GM21737 (cell line): ENCODE measurements at regions not wholly inside any gene's neighbourhood (a gene's known extent, or its start where the extent isn't known, plus 50 kb on each side); places are given as distances from the start of the nearest gene placed in this dataset.

Experiments
- ATAC-seq: cut with Tn5 transposase; IDR thresholded peaks from one replicate; pipeline ENCODE4 v1.9.1; 2021; ENCODE audit warnings: mild to moderate bottlenecking, moderate library complexity; ENCODE audit not compliant: unreplicated experiment

DNA sequence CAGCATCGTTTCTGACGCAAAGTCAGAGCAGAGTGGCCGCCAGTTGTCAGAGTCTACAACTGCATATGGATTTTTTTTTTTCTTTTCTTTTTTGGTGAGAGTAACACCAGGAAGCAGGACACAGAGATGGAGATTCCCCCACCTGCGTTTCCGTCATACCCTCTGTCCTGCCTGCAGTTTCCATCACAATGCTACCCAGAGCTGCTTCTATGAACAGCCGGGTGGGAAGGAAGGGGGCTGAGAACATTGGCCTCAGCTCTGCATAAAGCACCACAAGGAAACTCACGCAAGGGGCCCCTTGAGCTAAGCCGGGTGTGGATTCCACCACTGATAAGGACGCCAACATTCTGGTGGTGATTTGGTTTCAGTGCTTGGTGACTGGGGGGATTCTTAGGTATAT lies 183.5 kb upstream of the AFDN start:
- no peak for ATAC-seq

GRCh38 chr6:167643716-167644115 lies 183.0 kb upstream of the AFDN start:
- ATAC-seq: no peak

- ATAC-seq: no peak
These were observed 182.1 kb upstream of the AFDN start for GRCh38 chr6:167644412-167645132.

- no peak for ATAC-seq
These were observed 181.3 kb upstream of the AFDN start for GRCh38 chr6:167645368-167645767.

GRCh38 chr6:167647306-167647705 lies 179.4 kb upstream of the AFDN start:
- no peak for ATAC-seq

GRCh38 chr6:167647737-167648470 lies 178.8 kb upstream of the AFDN start:
- ATAC-seq: no peak

- ATAC-seq: no peak
These were observed 178.0 kb upstream of the AFDN start for GRCh38 chr6:167648501-167649278.

DNA sequence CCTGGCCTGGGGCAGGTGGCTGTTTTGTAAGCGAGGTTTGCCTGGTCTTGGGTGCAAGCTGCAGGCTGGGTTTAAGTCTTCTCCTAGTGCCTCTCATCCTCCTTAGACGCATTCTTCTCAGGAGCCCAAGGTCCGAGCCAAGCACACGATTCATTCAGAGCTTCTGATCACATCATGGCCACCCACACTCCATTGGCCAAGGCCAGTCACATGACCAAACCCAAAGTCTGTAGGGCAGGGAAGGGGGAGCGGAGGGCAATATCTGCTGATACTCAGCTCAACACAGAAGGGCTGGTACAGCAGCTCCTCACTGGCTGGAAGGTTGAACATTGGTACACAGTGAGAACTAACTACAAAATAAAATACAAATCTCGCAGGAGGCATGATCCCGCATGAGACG lies 177.2 kb upstream of the AFDN start:
- ATAC-seq: no peak

- ATAC-seq: no peak
These were observed 175.9 kb upstream of the AFDN start for GRCh38 chr6:167650730-167651317.

DNA sequence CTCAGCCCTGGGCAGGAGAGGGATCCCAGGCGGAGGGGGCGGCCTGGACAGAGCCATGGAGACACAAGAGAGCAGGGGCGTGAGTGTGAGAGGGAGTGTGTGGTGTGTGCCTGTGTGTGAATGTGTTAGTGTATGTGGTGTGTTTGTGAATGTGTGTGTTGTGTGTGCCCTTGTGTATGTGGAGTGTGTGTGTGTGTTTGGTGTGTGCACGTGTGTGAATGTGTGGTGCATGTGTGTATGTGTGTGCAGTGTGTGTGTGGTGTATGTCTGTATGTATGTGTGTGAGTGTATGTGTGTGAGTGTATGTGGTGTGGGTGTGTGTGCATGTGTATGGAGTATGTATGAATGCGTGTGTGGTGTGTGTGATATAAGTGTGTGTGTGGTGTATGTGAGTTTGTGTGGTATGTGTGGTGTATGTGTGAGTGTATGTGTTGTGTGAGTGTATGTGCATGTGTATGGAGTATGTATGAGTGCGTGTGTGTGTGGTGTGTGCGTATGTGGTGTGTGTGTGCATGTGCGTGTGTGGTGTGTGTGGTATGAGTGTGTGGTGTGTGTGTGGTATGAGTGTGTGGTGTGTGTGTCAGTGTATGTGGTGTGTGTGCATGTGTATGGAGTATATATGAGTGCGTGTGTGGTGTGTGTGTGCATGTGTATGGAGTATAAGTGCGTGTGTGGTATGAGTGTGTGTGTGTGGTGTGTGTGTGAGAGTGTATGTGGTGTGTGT lies 175.2 kb upstream of the AFDN start:
- no peak for ATAC-seq

DNA sequence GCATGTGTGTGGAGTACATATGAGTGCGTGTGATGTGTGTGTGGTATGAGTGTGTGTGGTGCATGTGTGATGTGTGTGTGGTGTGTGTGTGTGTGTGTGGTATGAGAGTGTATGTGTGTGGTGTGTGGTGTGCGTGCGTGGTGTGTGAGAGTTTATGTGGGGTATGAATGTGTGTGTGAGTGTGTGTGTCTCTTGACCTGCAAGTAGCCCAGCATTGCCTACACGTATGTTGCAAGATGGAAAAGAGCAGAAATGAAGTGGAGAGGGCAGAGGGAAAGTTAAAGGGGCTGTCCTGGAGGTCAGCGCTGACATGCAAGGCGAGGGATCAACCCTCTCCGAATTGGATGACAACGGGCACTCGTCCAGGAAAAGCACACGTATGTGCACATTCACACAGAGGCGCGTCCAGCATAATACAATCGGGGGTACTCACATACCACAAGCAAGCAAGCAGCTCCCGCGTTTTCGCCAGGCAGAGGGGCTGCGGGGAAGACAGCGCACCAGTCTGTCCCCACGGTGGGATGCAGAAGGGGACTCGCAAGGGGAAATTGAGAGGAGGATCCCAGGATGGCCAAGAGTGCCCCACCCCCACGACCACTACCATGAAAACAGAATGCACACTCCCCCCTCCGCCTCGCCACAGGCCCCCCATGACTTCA lies 174.5 kb upstream of the AFDN start:
- ATAC-seq: no peak

- no peak for ATAC-seq
These were observed 174.0 kb upstream of the AFDN start for GRCh38 chr6:167652701-167653095.

GRCh38 chr6:167653561-167653960 lies 173.2 kb upstream of the AFDN start:
- ATAC-seq: no peak

GRCh38 chr6:167654389-167654788 lies 172.3 kb upstream of the AFDN start:
- no peak for ATAC-seq

DNA sequence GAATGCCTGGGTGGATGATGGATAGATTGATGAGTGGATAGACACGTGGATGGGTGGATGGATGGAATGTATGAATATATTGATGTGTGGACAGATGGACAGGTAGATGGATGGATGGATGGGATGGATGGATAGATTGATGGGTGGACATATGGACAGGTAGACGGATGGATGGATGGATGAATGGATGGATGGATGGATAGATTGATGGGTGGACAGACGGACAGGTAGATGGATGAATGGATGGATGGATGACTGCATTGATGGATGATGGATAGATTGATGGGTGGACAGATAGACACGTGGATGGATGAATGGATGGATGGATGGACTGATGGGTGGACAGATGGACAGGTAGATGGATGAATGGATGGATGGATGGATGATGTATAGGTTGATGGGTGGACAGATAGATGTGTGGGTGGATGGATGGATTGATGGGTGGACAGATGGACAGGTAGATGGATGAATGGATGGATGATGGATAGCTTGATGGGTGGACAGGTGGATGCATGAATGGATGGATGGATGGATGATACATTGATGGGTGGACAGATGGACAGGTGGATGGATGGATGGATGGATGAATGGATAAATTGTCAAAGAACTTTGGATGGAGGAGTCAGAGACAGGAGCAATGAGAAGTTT lies 171.4 kb upstream of the AFDN start:
- no peak for ATAC-seq

GRCh38 chr6:167658106-167658505 lies 168.6 kb upstream of the AFDN start:
- ATAC-seq: no peak

GRCh38 chr6:167659046-167659445 lies 167.7 kb upstream of the AFDN start:
- ATAC-seq: no peak

DNA sequence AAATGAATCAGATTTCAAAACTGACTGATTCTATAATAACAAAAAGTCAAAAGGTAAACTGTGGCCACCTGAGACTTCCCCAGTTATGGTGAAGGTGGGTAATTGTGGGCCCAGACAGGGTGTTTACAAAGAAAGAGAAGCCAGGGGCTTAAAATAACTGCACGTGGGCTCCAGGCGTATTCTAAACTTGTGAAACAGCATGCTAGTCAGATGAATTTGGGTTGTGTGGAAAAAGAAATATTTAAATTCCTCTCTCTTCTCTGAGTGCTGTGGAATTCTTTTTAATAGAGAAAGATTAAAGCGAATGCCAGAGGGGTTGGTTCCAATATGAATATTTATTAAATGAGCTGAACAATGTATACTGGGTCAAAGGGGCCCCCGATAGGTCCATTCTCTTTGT lies 166.3 kb upstream of the AFDN start:
- ATAC-seq: no peak

DNA sequence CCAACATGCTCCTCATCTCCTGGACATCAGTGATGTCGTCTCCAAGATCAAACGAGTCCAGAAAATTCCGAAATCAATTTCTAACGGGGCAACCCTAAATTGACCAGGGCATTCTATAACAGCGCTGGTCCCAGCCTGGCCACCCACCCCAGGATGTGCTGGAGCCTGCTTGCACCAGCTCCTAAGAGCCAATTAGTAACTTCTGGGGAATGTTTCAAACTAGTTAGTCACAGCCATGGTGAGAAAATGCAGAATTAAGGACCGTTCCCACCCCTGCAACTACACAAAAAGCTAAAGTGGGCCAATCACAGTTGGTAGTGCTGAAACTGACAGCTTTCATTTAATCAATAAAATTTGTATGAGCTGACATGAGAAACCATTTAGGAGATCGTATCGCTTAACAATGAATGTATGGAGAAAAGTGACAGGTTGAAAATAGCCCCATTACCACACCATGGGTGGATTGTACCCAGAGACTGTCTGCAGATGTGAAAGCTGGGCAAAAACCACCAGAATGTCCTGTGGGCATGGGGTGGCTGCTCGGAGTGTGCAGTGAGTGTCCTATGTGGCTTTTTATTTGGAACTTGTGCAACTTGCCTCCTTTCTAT lies 165.7 kb upstream of the AFDN start:
- no peak for ATAC-seq
